ENCODE measurements at regions not wholly inside any gene's neighbourhood (a gene's known extent, or its start where the extent isn't known, plus 50 kb on each side); places are given as distances from the start of the nearest gene placed in this dataset.

DNA sequence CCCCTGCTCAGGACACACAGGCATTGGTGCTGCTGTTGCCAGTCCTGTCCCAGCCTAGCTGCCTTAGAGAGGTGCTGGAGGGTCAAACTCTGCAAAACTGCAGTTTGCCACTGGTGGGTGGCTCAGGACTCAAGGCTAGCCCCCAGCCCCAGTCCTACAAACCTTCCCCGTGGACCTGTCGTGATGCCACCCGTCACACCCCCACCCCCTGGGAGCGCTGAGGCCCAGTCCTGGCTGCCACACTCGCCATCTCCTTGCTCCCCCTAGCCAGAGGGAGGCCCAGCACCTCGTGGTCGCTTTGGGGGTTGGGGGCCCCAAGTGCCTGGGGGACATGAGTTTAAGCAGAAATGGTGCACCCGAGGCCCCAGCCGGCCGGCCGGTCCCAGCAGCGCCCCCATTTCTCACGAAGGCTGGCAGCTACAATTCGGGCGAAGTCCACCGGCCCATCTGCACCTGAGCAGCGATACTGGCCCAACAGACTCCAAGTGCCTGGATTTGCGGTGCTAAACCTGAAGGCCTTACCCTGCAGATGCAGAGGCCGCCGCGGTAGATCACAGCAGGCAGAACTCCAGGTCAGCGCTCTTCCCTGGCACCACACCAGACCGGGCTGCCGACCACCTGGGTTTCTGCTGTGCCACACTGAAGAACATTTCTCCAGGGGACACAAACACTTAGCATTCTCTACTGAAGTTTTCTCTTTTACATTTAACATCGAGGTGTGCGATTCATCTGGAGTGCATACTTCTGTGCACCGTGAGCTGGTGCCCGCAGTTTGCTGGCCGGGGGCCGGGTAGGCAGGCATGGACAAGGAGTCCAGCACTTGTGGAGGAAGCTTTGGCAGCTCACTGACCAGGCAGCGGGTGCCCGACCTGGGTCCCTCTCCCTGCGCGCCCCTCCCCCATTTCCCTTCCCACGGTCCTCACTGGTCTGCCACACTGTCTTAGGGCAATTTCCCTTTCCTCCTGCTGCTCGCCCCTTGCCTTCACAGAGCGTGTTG, 130.0 kb downstream of the KCNJ12 start:
- TF ChIP-seq CTCF (IDR thresholded peaks at IDR 0.05; ENCODE audit: borderline replicate concordance, extremely low read depth, low read length, poor library complexity, severe bottlenecking): no peak
- no peak for TF ChIP-seq EZH2 (IDR thresholded peaks at IDR 0.05; ENCODE audit: borderline replicate concordance, low read depth, low read length, severe bottlenecking)
